Endothelial cell of umbilical vein (primary cell): ENCODE measurements at regions not wholly inside any gene's neighbourhood (a gene's known extent, or its start where the extent isn't known, plus 50 kb on each side); places are given as distances from the start of the nearest gene placed in this dataset.

Experiments used
- BruUV-seq: library from RNA; stranded (reverse); fragments of 400-500 nt; replicated peaks from 2 replicates; lab custom pipeline; 2021; lab: Mats Ljungman, UMichigan
- CTCF ChIA-PET: fragments of 300-600, 350-600 bp; sonication (Branson Sonifier 250); formaldehyde crosslinking; loops from one replicate; lab custom pipeline; 2021; ENCODE audit warnings: antibody characterized with exemption, inconsistent platforms; lab: Charles Lee
- POLR2A ChIA-PET: fragments of 300-600, 350-600 bp; sonication (Branson Sonifier 250); formaldehyde crosslinking; loops from one replicate; lab custom pipeline; 2021; ENCODE audit warnings: antibody characterized with exemption, inconsistent platforms; lab: Charles Lee
- DNase-seq: peaks from one replicate; pipeline ENCODE4 v3.0.0-alpha.2; 2011; ENCODE audit warnings: low read depth, low spot score
- FAIRE-seq: peaks from 2 replicates; lab custom pipeline; 2011; peaks lifted over from hg19 to GRCh38; lab: Jason Lieb, UNC
- H2AFZ ChIP-seq: 2 replicates; pipeline ENCODE4 v1.6.0; 2012; ENCODE audit warnings: low read depth, low read length, control low read depth, inconsistent platforms
- H3K27ac ChIP-seq: 2 replicates; pipeline ENCODE4 v1.5.1; 2011; ENCODE audit warnings: low read depth, mild to moderate bottlenecking, control low read depth, low read length, moderate library complexity; ENCODE audit not compliant: insufficient read depth
- H3K27me3 ChIP-seq, 2 experiments: 2 replicates each; pipeline versions ENCODE4 v1.6.0 to v1.6.1; 2011; ENCODE audit warnings: low read length in 2 of 2, mixed read lengths in 1 of 2; ENCODE audit not compliant: control insufficient read depth in 2 of 2, insufficient read depth in 2 of 2
- H3K36me3 ChIP-seq, 2 experiments: 2 replicates in 1 of 2; 3 replicates in 1 of 2; pipeline ENCODE4 v1.5.1; 2011; ENCODE audit warnings: low read length in 2 of 2, mild to moderate bottlenecking in 1 of 2, moderate library complexity in 1 of 2; ENCODE audit not compliant: control insufficient read depth in 2 of 2, insufficient read depth in 2 of 2; ENCODE audit errors: extremely low read depth in 1 of 2
- H3K4me1 ChIP-seq: 3 replicates; pipeline ENCODE4 v1.5.1; 2011; ENCODE audit warnings: mild to moderate bottlenecking, low read length; ENCODE audit not compliant: control insufficient read depth, insufficient read depth; ENCODE audit errors: extremely low read depth
- H3K4me2 ChIP-seq: 2 replicates; pipeline ENCODE4 v1.6.1; 2011; ENCODE audit warnings: low read length, control low read depth, mixed read lengths; ENCODE audit not compliant: insufficient read depth
- H3K4me3 ChIP-seq, 3 experiments: fragments of 200-600 bp in 1 of 3; sonication (generic), shearing (Covaris generic) in 1 of 3; replicated peaks in 1 of 3; 2 replicates each; pipeline ENCODE4 v1.5.1; 2011 to 2016; ENCODE audit warnings: control low read depth in 3 of 3, low read length in 3 of 3, mild to moderate bottlenecking in 2 of 3, inconsistent platforms in 1 of 3, low read depth in 1 of 3, moderate library complexity in 1 of 3; ENCODE audit not compliant: insufficient read depth in 1 of 3
- H3K79me2 ChIP-seq: 2 replicates; pipeline ENCODE4 v1.6.0; 2012; ENCODE audit warnings: low read length, inconsistent platforms; ENCODE audit not compliant: control insufficient read depth, insufficient read depth
- H3K9ac ChIP-seq: replicated peaks from 2 replicates; pipeline ENCODE3; 2011; ENCODE audit warnings: low read length, control low read depth; ENCODE audit not compliant: insufficient read depth; ENCODE audit errors: extremely low read depth
- H3K9me1 ChIP-seq: replicated peaks from 3 replicates; pipeline ENCODE4 v1.6.0; 2011; ENCODE audit warnings: mild to moderate bottlenecking, low read length; ENCODE audit not compliant: control insufficient read depth, insufficient read depth; ENCODE audit errors: extremely low read depth
- H3K9me3 ChIP-seq: replicated peaks from 2 replicates; pipeline ENCODE4 v1.5.1; 2012; ENCODE audit warnings: low read length, inconsistent platforms; ENCODE audit not compliant: control insufficient read depth, insufficient read depth
- H4K20me1 ChIP-seq: replicated peaks from 2 replicates; pipeline ENCODE3; 2011; ENCODE audit warnings: mild to moderate bottlenecking, low read length; ENCODE audit not compliant: control insufficient read depth, insufficient read depth; ENCODE audit errors: extremely low read depth
- EZH2 ChIP-seq: IDR thresholded peaks from 2 replicates; pipeline ENCODE4 v1.6.1; 2012; ENCODE audit warnings: borderline replicate concordance, low read depth, mild to moderate bottlenecking, moderate library complexity, low read length, inconsistent platforms; ENCODE audit not compliant: severe bottlenecking
- FOS ChIP-seq: IDR thresholded peaks from 2 replicates; pipeline ENCODE4 v1.6.1; 2011; ENCODE audit warnings: mild to moderate bottlenecking, low read length, moderate library complexity, borderline replicate concordance; ENCODE audit not compliant: insufficient read depth
- GATA2 ChIP-seq: IDR thresholded peaks from 2 replicates; pipeline ENCODE4 v1.7.0; 2011; ENCODE audit warnings: low read depth, mild to moderate bottlenecking, moderate library complexity, mixed read lengths, low read length; ENCODE audit not compliant: insufficient read length, insufficient read depth
- JUN ChIP-seq: IDR thresholded peaks from 2 replicates; pipeline ENCODE4 v1.6.1; 2011; ENCODE audit warnings: borderline replicate concordance, low read depth; ENCODE audit not compliant: insufficient read length, insufficient read depth
- MYC ChIP-seq: IDR thresholded peaks from one replicate; pipeline ENCODE4 v1.6.1; 2011; ENCODE audit warnings: mild to moderate bottlenecking, low read depth, low read length
- POLR2A ChIP-seq: IDR thresholded peaks from 2 replicates; pipeline ENCODE4 v1.6.1; 2012; ENCODE audit warnings: low read depth, mild to moderate bottlenecking, control low read depth, low read length
- POLR2AphosphoS5 ChIP-seq: IDR thresholded peaks from 2 replicates; pipeline ENCODE4 v1.6.1; 2012; ENCODE audit warnings: low read depth, mild to moderate bottlenecking, control low read depth, low read length, moderate library complexity; ENCODE audit not compliant: insufficient read depth
- dilution Hi-C: fragments of 300-500 bp; cut with MboI; formaldehyde crosslinking; loops from one replicate; pipeline ENCODE4 v1.15.0; 2019; ENCODE audit warnings: low sequenced_read_pairs; ENCODE audit not compliant: extremely low pct_ligation_motif_present
- intact Hi-C: fragments of 100-400 bp; cut with micrococcal nuclease; formaldehyde crosslinking; loops from one replicate; pipeline ENCODE4 v1.10.0; 2022
- TF ChIP-seq, protein P1 (sequence below): IDR thresholded peaks from 2 replicates; pipeline ENCODE4 v1.6.1; 2011; ENCODE audit not compliant: insufficient read depth, insufficient read length
- TF ChIP-seq, protein P2 (sequence below), 2 donors: IDR thresholded peaks; 1 replicate in 1 of 2; 2 replicates in 1 of 2; pipeline ENCODE4 v1.5.1; 2011; ENCODE audit warnings: low read length in 2 of 2, mild to moderate bottlenecking in 2 of 2, moderate library complexity in 2 of 2, control low read depth in 1 of 2, inconsistent platforms in 1 of 2, low read depth in 1 of 2; ENCODE audit not compliant: insufficient read depth in 1 of 2; ENCODE audit errors: extremely low read depth in 1 of 2

DNA sequence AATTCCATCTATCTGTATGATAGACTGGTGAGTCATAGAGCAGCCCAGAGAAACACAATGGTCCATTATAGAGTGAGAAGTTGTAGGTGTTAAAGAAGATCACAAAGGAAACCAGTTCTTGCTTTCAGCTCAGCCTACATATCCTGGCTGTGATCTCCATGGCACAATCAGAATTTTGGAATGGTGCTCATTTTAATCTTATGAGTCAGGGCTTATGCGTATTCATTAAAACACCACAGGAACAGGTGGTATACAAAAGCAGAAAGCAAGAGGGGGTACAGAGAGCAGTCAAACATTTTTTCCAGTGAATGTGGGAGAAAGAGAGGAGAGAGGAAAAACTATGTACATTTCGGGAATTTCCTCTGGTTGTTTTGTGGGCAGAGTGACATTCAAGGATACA lies 126.9 kb downstream of the MFAP3L start:
- Histone ChIP-seq H3K9me3 (no peaks in the 10 kb centered on the region), H4K20me1 (no peaks in the 10 kb centered on the region), H3K4me1 (no peaks in the 10 kb centered on the region), H3K9me1 (no peaks in the 10 kb centered on the region), H3K4me3 (no peak overlapping the region), H3K36me3 (no peaks in the 10 kb centered on the region), H3K79me2 (no peaks in the 10 kb centered on the region), H3K27ac (no peak overlapping the region), H3K4me2 (no peak overlapping the region), H2AFZ (no peak overlapping the region), H3K9ac (no peak overlapping the region), H3K27me3 (no peaks in the 10 kb centered on the region)
- POLR2A ChIA-PET, result no interaction called here
- BruUV-seq, result no TSS peak
- intact Hi-C loops, result no loop called here
- dilution Hi-C loops, result no loop called here
- CTCF ChIA-PET, result no interaction called here
- no peak for TF ChIP-seq POLR2A
- TF ChIP-seq, protein P1, sequence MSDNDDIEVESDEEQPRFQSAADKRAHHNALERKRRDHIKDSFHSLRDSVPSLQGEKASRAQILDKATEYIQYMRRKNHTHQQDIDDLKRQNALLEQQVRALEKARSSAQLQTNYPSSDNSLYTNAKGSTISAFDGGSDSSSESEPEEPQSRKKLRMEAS, result no peak
- no peak for TF ChIP-seq MYC
- no peak for TF ChIP-seq FOS
- no peak for TF ChIP-seq EZH2
- TF ChIP-seq GATA2, result no peak
- TF ChIP-seq, protein P2, sequence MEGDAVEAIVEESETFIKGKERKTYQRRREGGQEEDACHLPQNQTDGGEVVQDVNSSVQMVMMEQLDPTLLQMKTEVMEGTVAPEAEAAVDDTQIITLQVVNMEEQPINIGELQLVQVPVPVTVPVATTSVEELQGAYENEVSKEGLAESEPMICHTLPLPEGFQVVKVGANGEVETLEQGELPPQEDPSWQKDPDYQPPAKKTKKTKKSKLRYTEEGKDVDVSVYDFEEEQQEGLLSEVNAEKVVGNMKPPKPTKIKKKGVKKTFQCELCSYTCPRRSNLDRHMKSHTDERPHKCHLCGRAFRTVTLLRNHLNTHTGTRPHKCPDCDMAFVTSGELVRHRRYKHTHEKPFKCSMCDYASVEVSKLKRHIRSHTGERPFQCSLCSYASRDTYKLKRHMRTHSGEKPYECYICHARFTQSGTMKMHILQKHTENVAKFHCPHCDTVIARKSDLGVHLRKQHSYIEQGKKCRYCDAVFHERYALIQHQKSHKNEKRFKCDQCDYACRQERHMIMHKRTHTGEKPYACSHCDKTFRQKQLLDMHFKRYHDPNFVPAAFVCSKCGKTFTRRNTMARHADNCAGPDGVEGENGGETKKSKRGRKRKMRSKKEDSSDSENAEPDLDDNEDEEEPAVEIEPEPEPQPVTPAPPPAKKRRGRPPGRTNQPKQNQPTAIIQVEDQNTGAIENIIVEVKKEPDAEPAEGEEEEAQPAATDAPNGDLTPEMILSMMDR (IDR thresholded peaks at IDR 0.05; ENCODE audit: extremely low read depth in 1 of 2, insufficient read depth in 1 of 2, low read depth in 1 of 2, low read length in 2 of 2), result no peak
- no peak for TF ChIP-seq POLR2AphosphoS5
- TF ChIP-seq JUN, result no peak
- DNase-seq (no peak), FAIRE-seq (no peak)
